ENCODE measurements at regions not wholly inside any gene's neighbourhood (a gene's known extent, or its start where the extent isn't known, plus 50 kb on each side); places are given as distances from the start of the nearest gene placed in this dataset.
"Not testable (repeated sequence)": the region's sequence is repeated elsewhere in the genome, so short reads cannot be mapped to it uniquely, and the experiment has no call there.

GRCh38 chr6:91198588-91199255, 611.9 kb upstream of the MAP3K7 start:
- 85 to 91% methylated on average over 4 of the region's 4 CpGs for WGBS, 2 donors
- DNase-seq (ENCODE audit: low spot score in 2 of 2): no peak
- H3K4me3 ChIP-seq (ENCODE audit: low read depth, poor library complexity, severe bottlenecking): no peak overlapping the region
- intact Hi-C loops (cut with DNase I; ENCODE audit: low total_unique reads): no loop called here
- TF ChIP-seq CTCF (IDR thresholded peaks at IDR 0.05): no peak
- no peak for TF ChIP-seq POLR2A (IDR thresholded peaks at IDR 0.05)

GRCh38 chr6:91196729-91197128, 609.9 kb upstream of the MAP3K7 start:
- 77 to 100% methylated on average over 1 of the region's 1 CpG for WGBS, 2 donors
- intact Hi-C loops (cut with DNase I; ENCODE audit: low total_unique reads): no loop called here
- TF ChIP-seq CTCF (IDR thresholded peaks at IDR 0.05): no peak
- TF ChIP-seq POLR2A (IDR thresholded peaks at IDR 0.05): no peak

GRCh38 chr6:91193446-91193845, 606.6 kb upstream of the MAP3K7 start:
- intact Hi-C loops (cut with DNase I; ENCODE audit: low total_unique reads): no loop called here
- TF ChIP-seq CTCF (IDR thresholded peaks at IDR 0.05) (no peak), POLR2A (IDR thresholded peaks at IDR 0.05) (no peak)
- DNase-seq (ENCODE audit: low spot score in 2 of 2): no peak
- H3K4me3 ChIP-seq (ENCODE audit: low read depth, poor library complexity, severe bottlenecking): no peak overlapping the region

More at GRCh38 chr6:91196729-91197128, 609.9 kb upstream of the MAP3K7 start:
- no peak for DNase-seq (ENCODE audit: low spot score in 2 of 2)
- no peak overlapping the region for H3K4me3 ChIP-seq (ENCODE audit: low read depth, poor library complexity, severe bottlenecking)

GRCh38 chr6:91190041-91190440, 603.2 kb upstream of the MAP3K7 start:
- H3K4me3 ChIP-seq (ENCODE audit: low read depth, poor library complexity, severe bottlenecking); DNase-seq (ENCODE audit: low spot score in 2 of 2); intact Hi-C loops (cut with DNase I; ENCODE audit: low total_unique reads): not testable (repeated sequence)
- WGBS, 2 donors: 86 to 87% methylated on average over 3 of the region's 3 CpGs

GRCh38 chr6:91185072-91185471, 598.2 kb upstream of the MAP3K7 start:
- 65 to 66% methylated on average over 4 of the region's 4 CpGs for WGBS, 2 donors
- TF ChIP-seq POLR2A (IDR thresholded peaks at IDR 0.05): no peak
- no peak for TF ChIP-seq CTCF (IDR thresholded peaks at IDR 0.05)
- no peak for DNase-seq (ENCODE audit: low spot score in 2 of 2)
- H3K4me3 ChIP-seq (ENCODE audit: low read depth, poor library complexity, severe bottlenecking): no peak overlapping the region
- intact Hi-C loops (cut with DNase I; ENCODE audit: low total_unique reads): no loop called here

- TF ChIP-seq POLR2A (IDR thresholded peaks at IDR 0.05): no peak
- no peak for TF ChIP-seq CTCF (IDR thresholded peaks at IDR 0.05)
- no peak for DNase-seq (ENCODE audit: low spot score in 2 of 2)
- WGBS, 2 donors: 28 to 42% methylated on average over 2 of the region's 2 CpGs
- H3K4me3 ChIP-seq (ENCODE audit: low read depth, poor library complexity, severe bottlenecking): no peak overlapping the region
- intact Hi-C loops (cut with DNase I; ENCODE audit: low total_unique reads): no loop called here
These were observed 594.5 kb upstream of the MAP3K7 start for GRCh38 chr6:91181416-91181815.
